Common myeloid progenitor, CD34-positive (primary cell): ENCODE measurements at regions not wholly inside any gene's neighbourhood (a gene's known extent, or its start where the extent isn't known, plus 50 kb on each side); places are given as distances from the start of the nearest gene placed in this dataset.

Experiments
- CTCF ChIA-PET: fragments of 350-600 bp; sonication (Branson Sonifier 250); formaldehyde crosslinking; loops from one replicate; lab custom pipeline; 2021; ENCODE audit warnings: antibody characterized with exemption; lab: Charles Lee
- POLR2A ChIA-PET: fragments of 350-600 bp; sonication (Branson Sonifier 250); formaldehyde crosslinking; loops from one replicate; lab custom pipeline; 2021; ENCODE audit warnings: antibody characterized with exemption; lab: Charles Lee
- DNase-seq, 3 donors: peaks; one replicate each; pipeline versions ENCODE4 v3.0.0 to v3.0.0-alpha.2; 2013
- H3K27ac ChIP-seq, 2 experiments: 1 replicate in 1 of 2; 2 replicates in 1 of 2; pipeline ENCODE4 v1.7.0; 2013; ENCODE audit warnings: inconsistent platforms in 2 of 2, low read length in 2 of 2, mild to moderate bottlenecking in 2 of 2, low read depth in 1 of 2, moderate library complexity in 1 of 2; ENCODE audit not compliant: severe bottlenecking in 2 of 2, insufficient read depth in 1 of 2, poor library complexity in 1 of 2
- H3K27me3 ChIP-seq, 5 experiments: replicated peaks in 2 of 5; 1 replicate in 3 of 5; 2 replicates in 2 of 5; pipeline versions ENCODE4 v1.6.1 to v1.7.0; 2013; ENCODE audit warnings: low read length in 4 of 5, mild to moderate bottlenecking in 2 of 5, moderate library complexity in 2 of 5, inconsistent platforms in 1 of 5; ENCODE audit not compliant: insufficient read depth in 5 of 5, control insufficient read depth in 4 of 5
- H3K36me3 ChIP-seq, 4 experiments: 1 replicate in 2 of 4; 2 replicates in 2 of 4; pipeline versions ENCODE4 v1.6.1 to v1.7.0; 2013; ENCODE audit warnings: low read length in 3 of 4, control low read depth in 1 of 4, mild to moderate bottlenecking in 1 of 4; ENCODE audit not compliant: control insufficient read depth in 4 of 4, insufficient read depth in 4 of 4
- H3K4me1 ChIP-seq, 4 experiments: 1 replicate in 3 of 4; 2 replicates in 1 of 4; pipeline versions ENCODE4 v1.6.1 to v1.7.1; 2013; ENCODE audit warnings: low read length in 3 of 4, mild to moderate bottlenecking in 3 of 4, control low read depth in 1 of 4, inconsistent platforms in 1 of 4, moderate library complexity in 1 of 4; ENCODE audit not compliant: control insufficient read depth in 4 of 4, insufficient read depth in 4 of 4; ENCODE audit errors: control extremely low read depth in 1 of 4
- H3K4me3 ChIP-seq, 7 experiments: 1 replicate in 4 of 7; 2 replicates in 3 of 7; pipeline versions ENCODE4 v1.5.1 to v1.7.0; 2013; ENCODE audit warnings: mild to moderate bottlenecking in 7 of 7, low read length in 6 of 7, moderate library complexity in 6 of 7, inconsistent platforms in 2 of 7, low read depth in 2 of 7, control low read depth in 1 of 7; ENCODE audit not compliant: insufficient read depth in 4 of 7, control insufficient read depth in 1 of 7; ENCODE audit errors: extremely low read depth in 1 of 7
- H3K9me3 ChIP-seq, 5 experiments: 1 replicate in 4 of 5; 2 replicates in 1 of 5; pipeline versions ENCODE4 v1.6.1 to v1.7.1; 2013; ENCODE audit warnings: low read length in 4 of 5, mild to moderate bottlenecking in 2 of 5, inconsistent platforms in 1 of 5, low read depth in 1 of 5, moderate library complexity in 1 of 5; ENCODE audit not compliant: control insufficient read depth in 4 of 5, insufficient read depth in 2 of 5; ENCODE audit errors: control extremely low read depth in 1 of 5
- WGBS: methylation state at CpG from one replicate; pipeline ENCODE4 v1.1.5; 2013; ENCODE audit not compliant: insufficient coverage; 5-methylcytosine and 5-hydroxymethylcytosine counted together

DNA sequence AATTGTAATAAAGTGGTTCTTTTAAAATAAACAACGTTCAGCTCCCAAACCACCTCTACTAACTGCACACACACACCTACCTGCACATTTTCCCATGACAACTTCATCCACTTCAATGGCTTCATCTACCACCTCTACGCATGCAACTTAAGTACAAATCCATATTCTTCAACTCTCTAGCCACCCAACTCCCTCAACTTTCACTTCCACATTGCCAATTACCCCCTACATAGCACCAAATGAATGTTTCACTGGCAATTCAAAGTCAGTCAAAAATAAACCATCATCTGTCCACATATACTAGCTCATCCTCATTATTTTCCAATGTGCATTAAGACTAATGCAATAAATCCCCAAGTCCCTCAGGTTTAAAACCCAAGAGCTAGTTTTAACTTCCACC is 50.7 kb upstream of the ARHGAP32 start:
- POLR2A ChIA-PET, result no interaction called here
- 94% methylated on average over 2 of the region's 2 CpGs for WGBS
- no peak for DNase-seq
- peaks cover 0 to 2% (median 0%) of the 10 kb centered on the region in 5 experiments for H3K9me3 ChIP-seq
- no peak overlapping the region for H3K4me3 ChIP-seq
- no peak overlapping the region for H3K27ac ChIP-seq
- CTCF ChIA-PET, result interaction anchor here (1.0 to 1.4 kb wide), 3 partner anchors 14 to 87 kb away, joined by 3 read pairs; no protein-coding TSS in a partner anchor
- no peaks in the 10 kb centered on the region for H3K36me3 ChIP-seq
- H3K27me3 ChIP-seq, result no peaks in the 10 kb centered on the region
- peaks cover 0 to 7% (median 3%) of the 10 kb centered on the region in 4 experiments for H3K4me1 ChIP-seq
